AG04450 (cell line): ENCODE measurements at regions not wholly inside any gene's neighbourhood (a gene's known extent, or its start where the extent isn't known, plus 50 kb on each side); places are given as distances from the start of the nearest gene placed in this dataset.
"Not testable (repeated sequence)": the region's sequence is repeated elsewhere in the genome, so short reads cannot be mapped to it uniquely, and the experiment has no call there.

Experiments used
- CTCF ChIA-PET: fragments of 300-600, 350-600 bp; formaldehyde crosslinking; extraction: SDS; loops from one replicate; lab custom pipeline; 2022; ENCODE audit warnings: antibody characterized with exemption, inconsistent platforms; lab: Charles Lee
- POLR2A ChIA-PET: fragments of 350-600 bp; formaldehyde crosslinking; extraction: SDS; loops from one replicate; lab custom pipeline; 2021; ENCODE audit warnings: antibody characterized with exemption, inconsistent platforms; lab: Yijun Ruan, JAX
- DNase-seq: peaks from one replicate; pipeline ENCODE4 v3.0.0-alpha.2; 2011; ENCODE audit warnings: low read depth, low spot score
- H3K27ac ChIP-seq: one replicate; pipeline ENCODE4 v1.5.1; 2012; ENCODE audit warnings: low read depth, low read length, control low read depth
- H3K27me3 ChIP-seq: one replicate; pipeline ENCODE4 v1.6.0; 2012; ENCODE audit warnings: low read length; ENCODE audit not compliant: control insufficient read depth, insufficient read depth
- H3K4me3 ChIP-seq: 2 replicates; pipeline ENCODE4 v1.5.1; 2011; ENCODE audit warnings: mild to moderate bottlenecking, low read depth, low read length, control low read depth
- H3K9me3 ChIP-seq: 2 replicates; pipeline ENCODE4 v1.5.1; 2012; ENCODE audit warnings: low read length; ENCODE audit not compliant: control insufficient read depth, insufficient read depth
- TF ChIP-seq, protein P1 (sequence below): IDR thresholded peaks from 2 replicates; pipeline ENCODE4 v1.5.1; 2011; ENCODE audit warnings: low read depth, low read length, control low read depth, inconsistent platforms

DNA sequence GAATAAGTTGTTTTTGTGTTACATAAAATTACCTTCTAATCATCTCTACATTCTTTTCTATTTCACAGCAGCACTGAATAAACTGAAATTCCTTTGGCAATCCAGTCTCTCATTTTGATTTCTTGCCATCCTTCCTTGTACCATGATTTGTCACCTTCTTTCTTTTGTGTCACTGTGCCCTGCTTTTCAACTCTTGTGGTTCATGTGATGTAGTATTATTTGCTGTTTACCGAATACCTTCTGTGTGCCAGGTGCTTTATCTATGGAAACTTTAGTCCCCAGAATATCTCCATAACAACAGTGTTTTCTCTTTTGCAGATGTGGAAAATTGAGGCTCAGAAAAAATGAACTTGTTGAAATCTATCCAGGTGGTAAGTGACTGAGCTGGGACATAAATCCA is 220.3 kb downstream of the STK31 start:
- TF ChIP-seq, protein P1, sequence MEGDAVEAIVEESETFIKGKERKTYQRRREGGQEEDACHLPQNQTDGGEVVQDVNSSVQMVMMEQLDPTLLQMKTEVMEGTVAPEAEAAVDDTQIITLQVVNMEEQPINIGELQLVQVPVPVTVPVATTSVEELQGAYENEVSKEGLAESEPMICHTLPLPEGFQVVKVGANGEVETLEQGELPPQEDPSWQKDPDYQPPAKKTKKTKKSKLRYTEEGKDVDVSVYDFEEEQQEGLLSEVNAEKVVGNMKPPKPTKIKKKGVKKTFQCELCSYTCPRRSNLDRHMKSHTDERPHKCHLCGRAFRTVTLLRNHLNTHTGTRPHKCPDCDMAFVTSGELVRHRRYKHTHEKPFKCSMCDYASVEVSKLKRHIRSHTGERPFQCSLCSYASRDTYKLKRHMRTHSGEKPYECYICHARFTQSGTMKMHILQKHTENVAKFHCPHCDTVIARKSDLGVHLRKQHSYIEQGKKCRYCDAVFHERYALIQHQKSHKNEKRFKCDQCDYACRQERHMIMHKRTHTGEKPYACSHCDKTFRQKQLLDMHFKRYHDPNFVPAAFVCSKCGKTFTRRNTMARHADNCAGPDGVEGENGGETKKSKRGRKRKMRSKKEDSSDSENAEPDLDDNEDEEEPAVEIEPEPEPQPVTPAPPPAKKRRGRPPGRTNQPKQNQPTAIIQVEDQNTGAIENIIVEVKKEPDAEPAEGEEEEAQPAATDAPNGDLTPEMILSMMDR: no peak
- no peak overlapping the region for H3K27ac ChIP-seq
- POLR2A ChIA-PET: no interaction called here
- no peaks in the 10 kb centered on the region for H3K27me3 ChIP-seq
- no peak for DNase-seq
- H3K4me3 ChIP-seq: no peak overlapping the region
- CTCF ChIA-PET: no interaction called here
- no peaks in the 10 kb centered on the region for H3K9me3 ChIP-seq

DNA sequence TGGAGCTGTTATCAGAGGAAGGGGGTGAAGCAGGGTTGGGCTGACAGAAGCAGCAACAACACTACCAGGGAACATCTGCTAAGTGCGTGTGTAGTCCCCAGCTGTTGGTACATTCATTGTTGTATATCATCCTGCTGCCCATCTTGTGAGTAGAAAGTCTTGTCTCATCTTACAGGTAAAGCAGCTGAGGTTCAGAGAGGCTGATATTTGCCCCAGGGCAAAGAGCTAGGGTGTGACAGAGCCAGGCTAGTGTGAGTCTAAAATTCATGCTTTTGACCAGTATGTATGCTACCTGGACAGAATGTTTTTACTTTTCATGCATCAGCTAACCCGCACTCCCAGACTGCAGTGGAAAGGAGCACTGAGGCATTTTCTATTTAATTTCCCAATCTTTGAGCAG is 221.6 kb downstream of the STK31 start:
- no peak overlapping the region for H3K27ac ChIP-seq
- no peak for DNase-seq
- TF ChIP-seq, protein P1: no peak
- no peaks in the 10 kb centered on the region for H3K9me3 ChIP-seq
- ChIA-PET CTCF (no interaction called here), POLR2A (no interaction called here)
- no peaks in the 10 kb centered on the region for H3K27me3 ChIP-seq
- no peak overlapping the region for H3K4me3 ChIP-seq

DNA sequence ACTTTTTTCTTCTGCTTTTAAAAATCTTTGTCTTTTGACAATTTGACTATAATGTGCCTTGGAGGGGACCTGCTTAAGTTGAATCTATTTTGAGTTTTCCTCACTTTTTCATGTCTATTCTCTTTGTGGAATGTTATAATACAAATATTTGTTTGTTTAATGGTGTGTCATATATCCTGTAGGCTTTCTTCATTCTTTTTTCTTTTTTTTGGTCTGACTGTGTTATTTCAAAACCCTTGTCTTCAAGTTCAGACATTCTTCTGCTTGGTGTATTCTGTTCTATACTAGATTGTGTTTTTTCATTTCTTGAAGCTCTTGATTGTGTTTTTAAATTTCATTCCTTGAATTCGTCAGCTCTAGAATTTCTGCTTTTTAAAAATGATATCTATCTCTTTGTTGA is 228.2 kb downstream of the STK31 start:
- no peaks in the 10 kb centered on the region for H3K27me3 ChIP-seq
- TF ChIP-seq, protein P1: no peak
- no peak overlapping the region for H3K4me3 ChIP-seq
- ChIA-PET CTCF (interaction anchor here (0.8 to 2.5 kb wide), 15 partner anchors 18 to 730 kb away, joined by 3 to 15 read pairs (median 4); no protein-coding TSS in a partner anchor), POLR2A (no interaction called here)
- H3K9me3 ChIP-seq: no peaks in the 10 kb centered on the region
- no peak overlapping the region for H3K27ac ChIP-seq
- no peak for DNase-seq

DNA sequence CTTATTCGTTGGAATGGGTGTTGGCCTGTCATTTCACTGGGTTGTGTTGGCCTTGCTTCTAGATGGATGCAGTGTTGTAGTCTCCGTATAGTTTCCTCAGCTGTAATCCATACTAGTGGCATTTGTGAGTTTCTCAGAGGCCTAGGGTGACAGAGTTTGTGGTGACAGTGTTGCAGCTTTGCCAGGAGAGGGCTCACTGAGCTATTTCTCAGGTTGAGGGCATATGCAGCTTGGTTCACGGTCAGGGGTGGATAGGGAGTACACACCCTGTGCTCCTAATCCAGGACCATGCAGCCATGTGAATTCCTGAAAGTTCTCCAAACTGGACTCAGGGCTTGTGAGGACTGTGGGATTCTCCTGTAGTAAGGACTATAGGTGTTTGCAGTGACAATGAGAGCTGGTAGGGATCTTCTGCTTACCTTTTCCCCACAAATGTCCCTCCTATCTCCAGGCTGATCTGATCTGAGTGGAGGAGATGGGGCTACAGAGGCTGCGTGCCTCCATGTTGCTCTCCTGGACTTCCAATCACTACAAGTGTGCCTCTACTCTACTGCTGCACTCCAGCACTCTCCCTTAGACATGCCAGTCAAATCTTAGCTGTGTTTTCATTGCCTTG is 229.0 kb downstream of the STK31 start:
- TF ChIP-seq, protein P1: peak; percentile 68
- ChIA-PET CTCF (interaction anchor here (0.6 to 2.5 kb wide), 18 partner anchors 18 to 729 kb away, joined by 3 to 15 read pairs (median 3); no protein-coding TSS in a partner anchor), POLR2A (no interaction called here)
- Histone ChIP-seq H3K9me3 (no peaks in the 10 kb centered on the region), H3K27me3 (no peaks in the 10 kb centered on the region), H3K27ac (no peak overlapping the region), H3K4me3 (no peak overlapping the region)
- DNase-seq: no peak

DNA sequence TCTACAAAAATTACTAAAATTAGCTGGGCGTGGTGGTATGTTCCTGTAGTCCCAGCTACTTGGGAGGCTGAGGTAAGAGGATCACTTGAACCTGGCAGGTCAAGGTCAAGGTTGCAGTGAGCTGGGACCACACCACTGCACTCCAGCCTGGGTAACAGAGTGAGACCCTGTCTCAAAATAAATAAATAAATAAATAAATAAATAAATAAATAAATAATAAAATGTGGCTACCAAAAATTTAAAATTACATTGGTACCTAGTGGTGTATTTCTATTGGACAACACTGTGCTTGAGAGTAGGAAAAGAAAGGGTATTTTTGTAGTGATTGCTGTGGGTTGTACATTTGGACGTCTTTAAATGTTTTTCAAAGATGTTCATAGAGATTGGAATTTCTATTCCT is 229.7 kb downstream of the STK31 start:
- H3K4me3 ChIP-seq, H3K9me3 ChIP-seq, DNase-seq, POLR2A ChIA-PET, H3K27me3 ChIP-seq, H3K27ac ChIP-seq: not testable (repeated sequence)
- CTCF ChIA-PET: interaction anchor here (0.6 to 2.5 kb wide), 10 partner anchors 17 to 727 kb away, joined by 3 to 15 read pairs (median 5); no protein-coding TSS in a partner anchor
